Tibial artery (tissue), 4 donors: ENCODE measurements at regions not wholly inside any gene's neighbourhood (a gene's known extent, or its start where the extent isn't known, plus 50 kb on each side); places are given as distances from the start of the nearest gene placed in this dataset.
A peak's percentile ranks its signal among the peaks of the same experiment; 100 is the strongest.

Source experiments
- DNase-seq, 2 donors: peaks; one replicate each; pipeline ENCODE4 v3.0.0-alpha.2; 2019
- H3K27ac ChIP-seq, 2 donors: fragments of 200-600 bp; sonication (generic) in 1 of 2; 1 replicate in 1 of 2; 2 replicates in 1 of 2; pipeline ENCODE4 v1.5.1; 2018 to 2019; ENCODE audit warnings: mild to moderate bottlenecking in 1 of 2
- H3K27me3 ChIP-seq, 2 donors: fragments of 200-600 bp; sonication (generic) in 1 of 2; one replicate each; pipeline versions ENCODE4 v1.5.1 to v1.6.0; 2016 to 2019
- H3K36me3 ChIP-seq, 3 donors: fragments of 200-600 bp; sonication (generic) in 2 of 3; one replicate each; pipeline ENCODE4 v1.5.1; 2016 to 2019; ENCODE audit warnings: mild to moderate bottlenecking in 2 of 3
- H3K4me1 ChIP-seq, 4 donors: fragments of 200-600 bp; sonication (generic) in 2 of 4; 1 replicate in 3 of 4; 2 replicates in 1 of 4; pipeline ENCODE4 v1.5.1; 2016 to 2019
- H3K4me3 ChIP-seq, 2 donors: fragments of 200-600 bp; sonication (generic) in 1 of 2; 1 replicate in 1 of 2; 2 replicates in 1 of 2; pipeline ENCODE4 v1.5.1; 2018 to 2019; ENCODE audit warnings: mild to moderate bottlenecking in 2 of 2
- H3K9me3 ChIP-seq, 3 donors: fragments of 200-600 bp; sonication (generic) in 1 of 3; one replicate each; pipeline ENCODE4 v1.5.1; 2016 to 2019
- intact Hi-C: fragments of 100-400 bp; cut with DNase I; formaldehyde crosslinking; loops from one replicate; pipeline ENCODE4 v1.15.0; 2023; ENCODE audit warnings: low total_unique reads
- TF ChIP-seq, protein P1 (sequence below), 2 experiments: fragments of 200-600 bp in 1 of 2; fragments of 450-650 bp in 1 of 2; IDR thresholded peaks; one replicate each; pipeline ENCODE4 v1.5.1; 2017 to 2019; ENCODE audit warnings: antibody characterized with exemption in 2 of 2, mild to moderate bottlenecking in 1 of 2, moderate library complexity in 1 of 2

DNA sequence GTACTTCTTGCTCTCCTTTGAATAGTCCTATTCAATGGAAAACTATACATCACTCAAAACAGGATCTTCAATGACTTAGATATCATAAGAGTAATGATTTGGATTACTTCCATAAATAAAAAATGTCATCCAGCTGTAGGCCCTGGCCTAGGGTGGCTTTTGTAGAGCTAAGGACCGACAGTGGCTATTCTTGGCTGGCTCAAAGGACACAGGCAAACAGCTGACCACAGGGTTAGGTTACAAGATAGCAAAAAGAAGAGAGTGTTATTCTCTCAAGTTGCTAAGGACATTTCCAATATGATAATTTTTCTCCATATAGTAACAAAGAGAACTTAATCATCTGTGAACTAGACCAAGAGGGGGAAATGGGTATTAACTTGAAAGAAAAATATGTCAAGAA, 495.1 kb downstream of the PLPP3 start:
- no peaks in the 10 kb centered on the region for H3K27me3 ChIP-seq
- no peak overlapping the region for H3K27ac ChIP-seq
- TF ChIP-seq, protein P1, sequence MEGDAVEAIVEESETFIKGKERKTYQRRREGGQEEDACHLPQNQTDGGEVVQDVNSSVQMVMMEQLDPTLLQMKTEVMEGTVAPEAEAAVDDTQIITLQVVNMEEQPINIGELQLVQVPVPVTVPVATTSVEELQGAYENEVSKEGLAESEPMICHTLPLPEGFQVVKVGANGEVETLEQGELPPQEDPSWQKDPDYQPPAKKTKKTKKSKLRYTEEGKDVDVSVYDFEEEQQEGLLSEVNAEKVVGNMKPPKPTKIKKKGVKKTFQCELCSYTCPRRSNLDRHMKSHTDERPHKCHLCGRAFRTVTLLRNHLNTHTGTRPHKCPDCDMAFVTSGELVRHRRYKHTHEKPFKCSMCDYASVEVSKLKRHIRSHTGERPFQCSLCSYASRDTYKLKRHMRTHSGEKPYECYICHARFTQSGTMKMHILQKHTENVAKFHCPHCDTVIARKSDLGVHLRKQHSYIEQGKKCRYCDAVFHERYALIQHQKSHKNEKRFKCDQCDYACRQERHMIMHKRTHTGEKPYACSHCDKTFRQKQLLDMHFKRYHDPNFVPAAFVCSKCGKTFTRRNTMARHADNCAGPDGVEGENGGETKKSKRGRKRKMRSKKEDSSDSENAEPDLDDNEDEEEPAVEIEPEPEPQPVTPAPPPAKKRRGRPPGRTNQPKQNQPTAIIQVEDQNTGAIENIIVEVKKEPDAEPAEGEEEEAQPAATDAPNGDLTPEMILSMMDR (IDR thresholded peaks at IDR 0.05): no peak
- no peak for DNase-seq
- intact Hi-C loops: no loop called here
- no peaks in the 10 kb centered on the region for H3K9me3 ChIP-seq
- H3K36me3 ChIP-seq: peaks cover 0 to 4% (median 0%) of the 10 kb centered on the region in 3 donors
- H3K4me3 ChIP-seq: no peak overlapping the region
- peaks cover 0 to 15% (median 0%) of the 10 kb centered on the region in 4 donors for H3K4me1 ChIP-seq

DNA sequence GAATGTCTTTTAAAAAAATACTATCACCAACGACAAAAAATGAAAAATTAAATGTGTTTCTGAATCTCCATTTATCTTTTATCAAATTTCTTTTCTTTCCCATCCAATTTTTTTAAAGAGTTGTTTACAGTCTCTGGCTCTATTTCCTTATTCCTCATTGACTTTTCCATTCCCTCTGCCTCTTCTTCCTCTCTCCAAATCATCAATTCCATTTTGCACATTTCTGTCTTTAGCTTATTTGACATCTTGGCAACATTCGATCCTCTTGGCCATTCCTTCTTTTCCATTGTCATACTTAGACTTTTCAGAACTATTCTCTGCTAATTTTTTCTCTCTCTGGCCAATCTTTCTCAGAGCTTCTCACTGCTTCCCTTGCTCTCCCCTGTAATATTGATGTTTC, 497.6 kb downstream of the PLPP3 start:
- TF ChIP-seq, protein P1 (IDR thresholded peaks at IDR 0.05): no peak
- no peaks in the 10 kb centered on the region for H3K36me3 ChIP-seq
- peaks cover 0 to 15% (median 2%) of the 10 kb centered on the region in 4 donors for H3K4me1 ChIP-seq
- no peak overlapping the region for H3K4me3 ChIP-seq
- intact Hi-C loops: no loop called here
- H3K27me3 ChIP-seq: no peaks in the 10 kb centered on the region
- H3K27ac ChIP-seq: peak overlapping the region in 1 of 2 donors; percentile 23
- no peak for DNase-seq
- no peaks in the 10 kb centered on the region for H3K9me3 ChIP-seq

DNA sequence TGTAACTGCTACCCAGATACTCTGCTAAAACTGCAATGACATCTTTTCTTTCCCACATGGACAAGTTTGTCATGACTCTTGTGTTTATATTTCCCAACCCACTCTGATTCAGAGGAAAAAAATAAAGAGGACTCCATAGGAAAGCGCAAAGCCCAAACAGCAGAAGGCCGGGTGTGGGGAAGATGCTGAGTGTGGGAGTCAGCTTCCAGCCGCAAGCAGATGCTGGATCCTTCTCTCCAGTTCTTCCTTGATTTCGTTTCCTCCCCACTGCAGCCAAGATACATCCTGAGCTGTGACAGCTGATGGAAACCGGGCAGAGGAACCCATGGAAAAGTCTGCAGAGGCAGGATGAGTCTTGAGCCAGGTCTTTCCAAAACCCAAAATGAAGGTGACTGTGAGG, 498.2 kb downstream of the PLPP3 start:
- Histone ChIP-seq H3K4me3 (no peak overlapping the region), H3K27ac (peak overlapping the region in 1 of 2 donors; percentile 23), H3K27me3 (no peaks in the 10 kb centered on the region), H3K4me1 (peaks cover 0 to 15% (median 2%) of the 10 kb centered on the region in 4 donors), H3K36me3 (no peaks in the 10 kb centered on the region), H3K9me3 (no peaks in the 10 kb centered on the region)
- TF ChIP-seq, protein P1 (IDR thresholded peaks at IDR 0.05): no peak
- DNase-seq: peak in 1 of 2 donors; percentile 46
- intact Hi-C loops: no loop called here

DNA sequence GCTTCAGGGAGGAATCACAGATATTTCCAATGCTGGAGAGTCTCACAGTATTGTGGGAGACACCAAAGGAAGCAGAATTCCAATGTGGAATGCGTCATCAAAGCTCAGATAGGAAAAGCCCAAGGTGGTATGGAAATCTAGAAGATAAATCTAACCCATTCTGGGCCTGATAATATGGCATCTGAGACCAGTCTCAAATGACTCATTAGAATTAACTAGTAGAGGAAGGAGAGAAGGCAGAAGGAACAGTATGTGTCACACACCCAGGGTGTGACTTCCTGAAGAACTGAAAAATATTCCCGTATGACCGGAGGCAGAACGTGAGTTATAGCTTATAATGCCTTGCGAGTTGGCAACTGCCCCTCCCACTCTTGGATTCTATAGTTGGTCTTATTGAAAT, 499.2 kb downstream of the PLPP3 start:
- DNase-seq: no peak
- Histone ChIP-seq H3K4me3 (no peak overlapping the region), H3K27ac (no peak overlapping the region), H3K27me3 (no peaks in the 10 kb centered on the region), H3K9me3 (no peaks in the 10 kb centered on the region), H3K4me1 (peaks cover 0 to 15% (median 2%) of the 10 kb centered on the region in 4 donors), H3K36me3 (no peaks in the 10 kb centered on the region)
- TF ChIP-seq, protein P1 (IDR thresholded peaks at IDR 0.05): no peak
- intact Hi-C loops: no loop called here

DNA sequence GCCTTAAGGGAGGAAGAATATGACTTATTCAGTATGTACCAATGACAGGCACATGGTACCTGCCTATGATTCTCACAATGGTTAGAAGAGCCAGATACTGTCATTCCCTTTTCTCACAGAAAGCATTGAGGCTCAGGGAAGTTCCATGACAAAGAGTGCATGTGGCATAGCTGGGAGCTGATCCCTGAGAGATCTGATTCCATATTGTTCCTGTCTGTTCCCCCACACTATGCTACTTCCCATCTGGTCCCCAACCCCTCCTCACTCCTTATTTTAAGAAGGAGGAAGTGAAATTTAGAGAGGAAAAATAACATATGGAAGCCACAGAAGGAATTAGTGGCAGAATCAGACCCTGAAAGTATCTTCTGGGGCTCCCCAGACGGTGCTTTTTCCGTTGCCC, 500.0 kb downstream of the PLPP3 start:
- H3K36me3 ChIP-seq: no peaks in the 10 kb centered on the region
- no peak overlapping the region for H3K27ac ChIP-seq
- intact Hi-C loops: no loop called here
- peaks cover 0 to 22% (median 3%) of the 10 kb centered on the region in 4 donors for H3K4me1 ChIP-seq
- no peaks in the 10 kb centered on the region for H3K9me3 ChIP-seq
- TF ChIP-seq, protein P1 (IDR thresholded peaks at IDR 0.05): no peak
- H3K27me3 ChIP-seq: no peaks in the 10 kb centered on the region
- DNase-seq: no peak
- no peak overlapping the region for H3K4me3 ChIP-seq

DNA sequence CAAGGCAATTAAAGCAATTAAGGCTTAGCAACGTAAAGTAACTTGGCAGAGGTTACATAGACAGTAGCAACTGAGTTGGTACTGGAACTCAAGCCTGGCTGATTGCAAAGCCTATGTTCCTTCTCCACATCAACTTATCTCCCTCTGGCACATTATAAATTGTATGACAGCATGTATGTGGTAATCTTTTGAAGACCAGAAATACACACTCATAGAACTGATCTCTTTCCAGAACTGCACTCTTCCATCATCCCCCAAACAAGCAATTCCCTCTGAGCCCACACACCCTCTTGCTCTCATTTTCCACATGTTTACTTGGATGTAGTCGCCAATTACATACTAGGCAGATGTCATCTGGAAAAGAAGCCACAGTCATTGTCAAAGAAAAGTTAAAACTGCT, 502.2 kb downstream of the PLPP3 start:
- H3K27ac ChIP-seq: no peak overlapping the region
- H3K27me3 ChIP-seq: no peaks in the 10 kb centered on the region
- no peak overlapping the region for H3K4me3 ChIP-seq
- no peak for DNase-seq
- no peaks in the 10 kb centered on the region for H3K36me3 ChIP-seq
- TF ChIP-seq, protein P1 (IDR thresholded peaks at IDR 0.05): no peak
- no peaks in the 10 kb centered on the region for H3K9me3 ChIP-seq
- intact Hi-C loops: no loop called here
- peaks cover 0 to 44% (median 22%) of the 10 kb centered on the region in 4 donors for H3K4me1 ChIP-seq
